ENCODE measurements at regions not wholly inside any gene's neighbourhood (a gene's known extent, or its start where the extent isn't known, plus 50 kb on each side); places are given as distances from the start of the nearest gene placed in this dataset.

DNA sequence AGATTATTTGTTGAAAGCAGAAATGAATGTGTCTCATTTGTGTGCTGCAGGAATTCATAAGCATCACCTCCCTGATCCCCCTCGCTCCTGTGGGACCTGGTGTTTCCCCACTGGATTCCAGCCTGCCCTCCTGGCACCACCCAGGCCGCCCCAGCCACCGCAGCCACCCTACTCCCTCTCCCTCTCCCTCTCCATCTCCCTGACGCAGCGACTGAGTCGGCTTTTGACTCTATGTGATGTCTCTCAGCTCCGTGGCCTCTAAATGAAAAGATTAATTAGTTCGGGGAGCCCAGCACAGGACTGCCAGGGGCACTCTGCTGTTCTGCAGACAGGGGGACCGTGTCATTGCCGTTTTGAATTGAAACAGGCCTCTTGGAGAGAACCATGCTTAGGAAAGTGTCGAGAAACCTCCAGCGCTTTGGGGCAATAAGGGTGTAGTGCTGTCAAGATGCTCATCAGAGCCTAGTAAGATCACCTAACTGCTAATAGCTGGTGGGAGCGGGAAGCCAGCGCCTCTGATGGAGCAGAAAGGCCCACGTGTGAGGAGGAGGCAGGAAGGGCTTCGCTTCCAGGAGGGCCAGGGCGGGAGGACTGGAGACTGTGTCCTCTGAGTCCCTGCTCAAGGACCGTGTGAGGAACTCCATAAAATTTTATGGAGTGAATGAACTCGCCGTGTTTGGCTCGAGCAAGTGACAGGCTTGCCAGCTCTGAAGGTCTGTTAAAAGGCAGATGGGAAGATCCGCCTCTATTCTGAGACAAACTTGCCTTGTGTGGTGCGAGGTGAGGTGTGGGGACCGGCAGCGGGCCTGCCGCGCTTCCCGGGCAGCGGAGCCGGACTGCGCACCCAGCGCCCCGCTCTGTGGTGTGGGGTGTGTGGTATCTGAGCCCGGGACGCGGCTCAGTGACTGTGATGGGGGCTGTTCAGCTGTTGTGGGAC, 157.4 kb upstream of the C14orf180 start:
- intact Hi-C loops (cut with micrococcal nuclease), result no loop called here
- H3K4me3 ChIP-seq (ENCODE audit: low read length), result no peak overlapping the region
- H3K36me3 ChIP-seq (ENCODE audit: control insufficient read depth, insufficient read depth, low read length), result no peaks in the 10 kb centered on the region
- DNase-seq (no peak), ATAC-seq (no peak)
- Mint-ChIP-seq H3K36me3 (no peaks in the 10 kb centered on the region), H3K27ac (no peak overlapping the region), H3K9me3 (no peaks in the 10 kb centered on the region), H3K4me1 (no peaks in the 10 kb centered on the region), H3K4me3 (no peak overlapping the region), H3K27me3 (ENCODE audit: low read depth in 2 of 2) (no peaks in the 10 kb centered on the region)
- H3K4me1 ChIP-seq (ENCODE audit: control insufficient read depth, insufficient read depth, low read length), result no peaks in the 10 kb centered on the region
- no peaks in the 10 kb centered on the region for H3K27me3 ChIP-seq (ENCODE audit: control insufficient read depth, insufficient read depth, low read length)
- no peaks in the 10 kb centered on the region for H3K9me3 ChIP-seq (ENCODE audit: control insufficient read depth, insufficient read depth, low read length)
- 81% methylated on average over 34 of the region's 36 CpGs for WGBS (ENCODE audit: insufficient coverage)
- TF ChIP-seq, protein P1, sequence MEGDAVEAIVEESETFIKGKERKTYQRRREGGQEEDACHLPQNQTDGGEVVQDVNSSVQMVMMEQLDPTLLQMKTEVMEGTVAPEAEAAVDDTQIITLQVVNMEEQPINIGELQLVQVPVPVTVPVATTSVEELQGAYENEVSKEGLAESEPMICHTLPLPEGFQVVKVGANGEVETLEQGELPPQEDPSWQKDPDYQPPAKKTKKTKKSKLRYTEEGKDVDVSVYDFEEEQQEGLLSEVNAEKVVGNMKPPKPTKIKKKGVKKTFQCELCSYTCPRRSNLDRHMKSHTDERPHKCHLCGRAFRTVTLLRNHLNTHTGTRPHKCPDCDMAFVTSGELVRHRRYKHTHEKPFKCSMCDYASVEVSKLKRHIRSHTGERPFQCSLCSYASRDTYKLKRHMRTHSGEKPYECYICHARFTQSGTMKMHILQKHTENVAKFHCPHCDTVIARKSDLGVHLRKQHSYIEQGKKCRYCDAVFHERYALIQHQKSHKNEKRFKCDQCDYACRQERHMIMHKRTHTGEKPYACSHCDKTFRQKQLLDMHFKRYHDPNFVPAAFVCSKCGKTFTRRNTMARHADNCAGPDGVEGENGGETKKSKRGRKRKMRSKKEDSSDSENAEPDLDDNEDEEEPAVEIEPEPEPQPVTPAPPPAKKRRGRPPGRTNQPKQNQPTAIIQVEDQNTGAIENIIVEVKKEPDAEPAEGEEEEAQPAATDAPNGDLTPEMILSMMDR (IDR thresholded peaks at IDR 0.05), result no peak
- H3K27ac ChIP-seq (ENCODE audit: low read length), result no peak overlapping the region

DNA sequence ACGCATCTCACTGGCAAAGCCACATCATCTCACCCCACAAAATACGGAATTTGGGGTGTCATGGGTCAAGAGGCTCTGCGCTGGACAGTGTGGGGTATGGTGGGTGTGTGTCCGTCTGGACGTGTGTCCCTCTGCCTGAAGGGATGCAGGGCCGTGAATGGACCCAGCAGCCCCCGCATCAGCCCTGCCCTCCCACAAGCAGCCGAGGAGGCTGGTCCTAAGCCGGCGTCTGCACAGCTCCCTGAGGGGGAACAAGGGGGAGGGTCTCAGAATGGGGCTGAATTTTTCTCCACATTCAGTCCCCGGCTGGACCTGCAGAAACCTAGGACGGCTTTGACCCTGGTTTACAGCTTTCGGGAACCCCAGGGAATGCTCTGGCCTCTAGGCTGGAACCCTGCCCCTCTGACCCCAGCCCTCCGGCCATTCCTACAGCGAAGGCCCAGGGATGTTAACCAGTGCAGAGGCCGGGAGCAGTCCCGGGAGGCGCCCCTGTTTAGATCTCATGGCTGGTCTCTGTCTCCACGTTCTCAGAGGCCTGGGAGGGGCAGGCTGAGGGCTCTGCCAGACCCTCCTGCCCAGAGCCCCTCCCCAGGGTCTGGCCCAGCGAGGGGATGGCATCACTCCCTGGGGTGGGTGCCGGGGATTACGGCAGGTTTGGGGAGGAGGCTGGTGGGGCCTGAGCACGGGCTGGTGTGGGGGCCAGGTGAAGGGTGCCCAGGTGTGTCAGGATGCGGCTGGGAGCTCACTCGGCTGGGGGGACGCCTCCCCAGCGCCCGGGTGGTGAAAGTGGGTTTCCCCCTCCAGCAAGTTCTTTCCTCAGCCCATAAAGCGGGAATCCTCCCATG, 156.5 kb upstream of the C14orf180 start:
- Mint-ChIP-seq H3K4me1 (no peaks in the 10 kb centered on the region), H3K27ac (no peak overlapping the region), H3K36me3 (no peaks in the 10 kb centered on the region), H3K4me3 (no peak overlapping the region), H3K27me3 (ENCODE audit: low read depth in 2 of 2) (no peaks in the 10 kb centered on the region), H3K9me3 (no peaks in the 10 kb centered on the region)
- intact Hi-C loops (cut with micrococcal nuclease), result no loop called here
- DNase-seq (no peak), ATAC-seq (no peak)
- no peaks in the 10 kb centered on the region for H3K9me3 ChIP-seq (ENCODE audit: control insufficient read depth, insufficient read depth, low read length)
- H3K36me3 ChIP-seq (ENCODE audit: control insufficient read depth, insufficient read depth, low read length), result no peaks in the 10 kb centered on the region
- no peak overlapping the region for H3K4me3 ChIP-seq (ENCODE audit: low read length)
- TF ChIP-seq, protein P1 (IDR thresholded peaks at IDR 0.05), result no peak
- 90% methylated on average over 23 of the region's 29 CpGs for WGBS (ENCODE audit: insufficient coverage)
- no peaks in the 10 kb centered on the region for H3K4me1 ChIP-seq (ENCODE audit: control insufficient read depth, insufficient read depth, low read length)
- no peak overlapping the region for H3K27ac ChIP-seq (ENCODE audit: low read length)
- H3K27me3 ChIP-seq (ENCODE audit: control insufficient read depth, insufficient read depth, low read length), result no peaks in the 10 kb centered on the region

DNA sequence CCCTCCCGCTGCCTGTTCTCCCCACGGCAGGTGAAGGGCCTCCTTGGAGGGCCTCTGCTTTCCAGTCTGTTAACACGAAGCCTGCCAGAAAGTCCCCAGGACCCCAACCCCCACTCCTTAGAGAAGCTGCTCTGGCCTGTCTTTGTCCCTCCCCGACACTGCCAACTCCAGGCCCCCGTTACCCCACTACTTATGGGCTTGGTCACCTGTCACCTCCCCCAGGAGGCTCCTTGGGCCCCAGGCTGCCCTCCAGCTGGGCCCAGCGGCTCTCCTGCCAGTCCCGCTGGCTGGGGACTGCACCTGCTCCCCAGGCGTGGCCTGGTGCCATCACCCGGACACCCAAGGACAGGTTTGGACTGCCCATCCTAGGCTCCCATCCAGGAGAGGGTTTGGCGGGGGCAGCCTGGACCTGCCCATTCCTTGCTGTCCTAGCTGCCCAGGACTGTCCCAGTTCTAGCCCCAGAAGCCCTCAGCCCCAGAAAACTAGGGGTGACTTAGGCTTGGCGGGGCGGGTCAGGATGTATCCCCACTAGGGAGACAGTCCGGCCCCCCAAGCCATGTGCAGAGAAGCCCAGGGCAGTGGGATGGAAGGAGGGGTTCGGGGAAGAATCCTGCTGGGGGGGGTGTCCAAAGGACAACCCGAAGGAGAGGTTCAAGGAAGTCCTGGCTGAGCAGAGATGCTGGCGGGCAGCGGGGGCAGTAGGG, 155.7 kb upstream of the C14orf180 start:
- 86% methylated on average over 17 of the region's 17 CpGs for whole genome bisulfite sequencing (ENCODE audit: insufficient coverage)
- H3K27me3 Mint-ChIP-seq (ENCODE audit: low read depth in 2 of 2), result no peaks in the 10 kb centered on the region
- no peak overlapping the region for H3K4me3 ChIP-seq (ENCODE audit: low read length)
- H3K4me1 Mint-ChIP-seq, result no peaks in the 10 kb centered on the region
- intact Hi-C loops (cut with micrococcal nuclease), result no loop called here
- TF ChIP-seq, protein P1 (IDR thresholded peaks at IDR 0.05), result no peak
- H3K4me3 Mint-ChIP-seq, result no peak overlapping the region
- no peak for ATAC-seq
- H3K36me3 ChIP-seq (ENCODE audit: control insufficient read depth, insufficient read depth, low read length), result no peaks in the 10 kb centered on the region
- H3K9me3 Mint-ChIP-seq, result no peaks in the 10 kb centered on the region
- no peak overlapping the region for H3K27ac ChIP-seq (ENCODE audit: low read length)
- DNase-seq, result no peak
- H3K27me3 ChIP-seq (ENCODE audit: control insufficient read depth, insufficient read depth, low read length), result no peaks in the 10 kb centered on the region
- H3K36me3 Mint-ChIP-seq, result no peaks in the 10 kb centered on the region
- H3K4me1 ChIP-seq (ENCODE audit: control insufficient read depth, insufficient read depth, low read length), result no peaks in the 10 kb centered on the region
- no peak overlapping the region for H3K27ac Mint-ChIP-seq
- H3K9me3 ChIP-seq (ENCODE audit: control insufficient read depth, insufficient read depth, low read length), result no peaks in the 10 kb centered on the region
